ENCODE measurements at regions not wholly inside any gene's neighbourhood (a gene's known extent, or its start where the extent isn't known, plus 50 kb on each side); places are given as distances from the start of the nearest gene placed in this dataset.

DNA sequence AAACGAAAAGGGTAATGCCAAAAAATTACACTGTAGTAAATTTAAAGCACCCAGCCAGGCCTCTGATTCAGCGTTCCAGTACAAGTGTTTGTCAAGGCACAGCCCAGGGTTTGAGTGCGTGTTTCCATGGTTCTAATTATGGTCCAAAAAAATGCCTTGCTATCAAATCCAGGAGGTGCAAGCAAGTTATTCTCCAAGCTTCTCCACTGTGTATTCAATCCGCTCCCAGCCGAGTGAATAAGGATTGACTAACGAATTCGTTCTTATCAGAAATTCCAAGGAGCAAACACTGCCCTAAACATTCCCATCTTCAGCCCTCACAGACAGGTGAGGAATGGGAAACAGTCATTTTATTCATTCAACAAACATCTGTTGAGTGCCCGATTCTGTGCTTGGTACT lies 103.3 kb upstream of the WWC1 start:
- no peak for DNase-seq
- in situ Hi-C loops (cut with HindIII; ENCODE audit: low pct_ligation_motif_present, low pct_unique_long_range_greater_than_20kb, low sequenced_read_pairs), result no loop called here

DNA sequence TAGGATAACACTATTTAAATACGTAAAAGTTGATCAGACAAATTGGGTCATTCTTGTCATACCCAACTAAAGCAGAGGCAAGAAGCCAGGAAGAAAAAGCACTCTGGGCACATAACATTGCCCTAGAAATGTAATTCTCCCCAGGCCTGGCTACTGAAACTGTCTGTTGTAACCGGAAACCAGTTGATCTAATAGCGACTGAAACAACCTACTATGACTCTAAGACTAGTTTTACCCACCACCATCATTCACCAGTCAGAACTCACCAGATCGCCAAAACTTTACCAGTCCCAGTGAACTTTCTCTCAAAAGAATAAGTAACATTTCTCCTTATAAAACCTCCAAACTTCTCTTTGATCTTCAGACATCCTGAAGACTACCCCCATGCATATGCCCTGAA lies 99.3 kb upstream of the WWC1 start:
- in situ Hi-C loops (cut with HindIII; ENCODE audit: low pct_ligation_motif_present, low pct_unique_long_range_greater_than_20kb, low sequenced_read_pairs), result no loop called here

DNA sequence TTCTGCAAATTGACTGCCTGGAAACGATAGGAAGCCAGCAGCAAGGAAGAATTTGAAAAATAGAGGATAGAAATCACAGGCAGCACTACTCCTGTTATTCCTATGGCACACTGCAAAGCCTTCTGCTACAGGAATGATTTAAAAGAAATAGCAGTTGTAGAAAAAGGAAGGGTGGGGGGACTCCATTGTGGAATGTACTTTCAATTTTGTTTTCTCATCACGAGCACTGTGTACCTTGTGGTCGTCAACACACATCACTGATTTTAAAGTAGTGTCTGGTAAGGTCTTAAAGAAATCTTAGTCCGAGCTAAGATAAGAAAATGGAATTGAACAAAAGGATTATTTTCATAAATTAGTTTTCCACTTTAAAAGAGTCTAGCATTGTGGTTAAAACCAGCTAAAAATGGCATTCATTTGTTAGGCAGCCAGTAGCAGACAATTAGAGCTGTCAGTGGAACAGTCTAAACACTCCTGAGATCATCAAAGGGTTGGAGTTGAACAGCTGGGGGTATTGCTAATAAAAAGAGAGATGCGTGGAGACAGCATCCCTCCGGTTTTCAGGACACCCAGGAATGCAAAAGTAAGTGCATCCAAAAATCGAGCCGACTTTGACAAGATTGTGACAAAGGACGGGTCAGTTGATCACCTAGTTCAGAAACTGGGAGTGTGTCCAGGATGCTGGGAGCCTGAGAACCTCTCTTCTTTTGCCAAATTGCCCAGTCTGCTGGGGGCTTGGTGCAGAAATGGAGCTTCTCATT lies 97.8 kb upstream of the WWC1 start:
- in situ Hi-C loops (cut with HindIII; ENCODE audit: low pct_ligation_motif_present, low pct_unique_long_range_greater_than_20kb, low sequenced_read_pairs), result no loop called here
- no peak for DNase-seq

More for the DNA sequence above, 99.3 kb upstream of the WWC1 start:
- DNase-seq, result no peak

DNA sequence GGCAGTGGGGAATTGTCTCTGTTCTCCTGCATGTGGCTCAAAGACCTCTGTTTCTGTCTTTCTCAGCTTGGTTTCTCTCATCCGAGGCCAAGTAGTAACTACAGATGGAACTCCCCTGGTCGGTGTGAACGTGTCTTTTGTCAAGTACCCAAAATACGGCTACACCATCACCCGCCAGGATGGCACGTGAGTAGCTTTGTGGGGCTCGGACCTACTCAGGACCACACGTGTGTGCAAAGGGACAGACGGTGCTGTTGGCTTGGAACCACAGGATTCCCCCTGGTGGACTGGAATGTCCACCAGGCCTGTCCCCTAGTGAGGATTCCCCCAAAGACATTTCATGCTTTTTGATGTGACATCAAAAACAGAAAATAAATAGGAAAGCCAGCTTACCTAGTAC lies 96.3 kb upstream of the WWC1 start:
- in situ Hi-C loops (cut with HindIII; ENCODE audit: low pct_ligation_motif_present, low pct_unique_long_range_greater_than_20kb, low sequenced_read_pairs), result no loop called here
- DNase-seq, result no peak

GRCh38 chr5:168198359-168198758 lies 93.1 kb upstream of the WWC1 start:
- in situ Hi-C loops (cut with HindIII; ENCODE audit: low pct_ligation_motif_present, low pct_unique_long_range_greater_than_20kb, low sequenced_read_pairs), result no loop called here
- no peak for DNase-seq

- in situ Hi-C loops (cut with HindIII; ENCODE audit: low pct_ligation_motif_present, low pct_unique_long_range_greater_than_20kb, low sequenced_read_pairs), result no loop called here
Measured at GRCh38 chr5:168202996-168203395, 88.4 kb upstream of the WWC1 start.

GRCh38 chr5:168204165-168204564 lies 87.3 kb upstream of the WWC1 start:
- DNase-seq, result no peak
- in situ Hi-C loops (cut with HindIII; ENCODE audit: low pct_ligation_motif_present, low pct_unique_long_range_greater_than_20kb, low sequenced_read_pairs), result no loop called here

More at GRCh38 chr5:168202996-168203395, 88.4 kb upstream of the WWC1 start:
- no peak for DNase-seq

DNA sequence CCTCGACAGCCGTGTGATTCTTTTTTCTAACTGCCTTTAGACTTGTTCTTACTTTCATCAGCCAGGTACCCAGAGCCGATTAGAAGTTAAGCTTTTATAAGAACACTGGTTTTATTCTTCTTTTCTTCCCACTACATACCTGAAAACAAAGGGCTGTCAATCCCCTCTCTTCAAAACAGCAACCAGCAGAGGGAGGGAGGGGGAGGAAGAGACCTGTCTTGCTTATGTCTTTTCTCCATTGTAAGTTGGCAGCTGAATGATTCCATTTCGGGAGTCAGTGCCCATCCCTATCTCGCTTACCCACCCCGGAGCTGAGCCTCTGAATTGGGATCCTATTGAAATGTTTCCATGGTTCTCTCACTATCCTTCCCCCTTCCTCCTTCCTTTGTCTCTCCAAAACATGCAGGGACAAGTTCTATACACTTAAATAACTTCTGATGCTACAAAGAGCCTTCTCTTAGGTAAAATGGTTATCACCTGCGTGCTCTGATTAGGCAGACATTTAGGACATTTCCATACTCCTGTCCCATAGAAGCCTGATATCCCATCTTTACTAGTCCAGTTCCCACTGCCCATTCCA lies 83.9 kb upstream of the WWC1 start:
- DNase-seq, result no peak
- in situ Hi-C loops (cut with HindIII; ENCODE audit: low pct_ligation_motif_present, low pct_unique_long_range_greater_than_20kb, low sequenced_read_pairs), result no loop called here

DNA sequence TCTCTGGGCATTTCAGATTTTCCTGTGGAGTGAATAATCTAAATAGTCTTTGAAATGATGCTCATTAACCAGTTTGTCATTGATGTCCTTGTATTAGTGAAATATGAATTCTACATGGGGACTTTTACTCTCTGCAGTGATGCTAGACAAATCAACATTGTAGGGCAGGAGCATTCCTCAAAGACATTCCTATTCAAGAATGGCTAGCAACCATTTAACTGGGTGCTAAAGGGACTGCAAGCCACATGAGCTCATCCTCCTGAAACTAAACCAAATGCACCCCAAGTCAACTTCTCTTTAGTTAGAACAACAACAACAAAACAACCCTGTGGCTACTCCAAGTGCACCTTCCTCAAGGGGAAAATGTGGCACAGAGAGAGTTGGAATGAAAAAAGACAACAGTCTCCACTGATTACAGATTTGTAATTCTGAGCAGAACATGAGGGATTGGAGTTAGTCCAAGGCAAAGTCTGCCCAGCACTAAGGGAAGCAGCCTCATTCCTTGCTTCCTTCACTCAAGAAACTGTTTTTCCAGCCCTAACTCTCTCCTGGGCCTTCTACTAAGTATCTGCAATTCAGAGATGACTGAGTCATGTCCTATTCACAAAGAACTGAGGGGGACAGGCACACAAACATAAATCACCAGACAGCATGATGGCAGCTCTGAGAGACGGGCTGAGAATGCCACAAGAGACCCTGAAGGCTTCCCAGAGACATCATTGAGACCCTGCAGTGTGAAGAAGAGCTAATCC lies 82.0 kb upstream of the WWC1 start:
- DNase-seq, result no peak
- in situ Hi-C loops (cut with HindIII; ENCODE audit: low pct_ligation_motif_present, low pct_unique_long_range_greater_than_20kb, low sequenced_read_pairs), result no loop called here

- no peak for DNase-seq
- in situ Hi-C loops (cut with HindIII; ENCODE audit: low pct_ligation_motif_present, low pct_unique_long_range_greater_than_20kb, low sequenced_read_pairs), result no loop called here
Measured at GRCh38 chr5:168209997-168210396, 81.4 kb upstream of the WWC1 start.

- DNase-seq, result no peak
- in situ Hi-C loops (cut with HindIII; ENCODE audit: low pct_ligation_motif_present, low pct_unique_long_range_greater_than_20kb, low sequenced_read_pairs), result no loop called here
Measured at GRCh38 chr5:168211245-168211644, 80.2 kb upstream of the WWC1 start.

- no peak for DNase-seq
- in situ Hi-C loops (cut with HindIII; ENCODE audit: low pct_ligation_motif_present, low pct_unique_long_range_greater_than_20kb, low sequenced_read_pairs), result no loop called here
Measured at GRCh38 chr5:168211936-168212335, 79.5 kb upstream of the WWC1 start.

DNA sequence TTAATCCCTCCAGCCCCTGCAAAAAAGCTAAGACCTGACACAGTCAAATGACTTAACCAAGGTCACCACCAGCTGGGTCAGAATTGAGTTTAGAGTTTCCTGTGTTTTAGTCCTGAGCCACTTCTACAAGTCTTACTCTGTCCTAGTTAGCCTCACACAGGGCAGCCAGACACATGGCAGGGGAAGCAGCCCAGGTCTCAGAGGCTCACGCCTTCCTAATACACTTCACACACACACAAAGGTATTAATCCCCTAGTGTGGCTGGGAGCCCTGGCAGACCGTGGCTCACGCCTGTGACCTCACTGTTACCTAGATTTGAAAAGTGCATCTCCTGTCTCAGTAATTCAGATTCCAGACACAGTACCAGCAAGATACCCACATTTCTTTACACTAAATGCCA lies 77.4 kb upstream of the WWC1 start:
- DNase-seq, result no peak
- in situ Hi-C loops (cut with HindIII; ENCODE audit: low pct_ligation_motif_present, low pct_unique_long_range_greater_than_20kb, low sequenced_read_pairs), result no loop called here

- in situ Hi-C loops (cut with HindIII; ENCODE audit: low pct_ligation_motif_present, low pct_unique_long_range_greater_than_20kb, low sequenced_read_pairs), result no loop called here
- DNase-seq, result no peak
Measured at GRCh38 chr5:168214886-168215285, 76.6 kb upstream of the WWC1 start.

DNA sequence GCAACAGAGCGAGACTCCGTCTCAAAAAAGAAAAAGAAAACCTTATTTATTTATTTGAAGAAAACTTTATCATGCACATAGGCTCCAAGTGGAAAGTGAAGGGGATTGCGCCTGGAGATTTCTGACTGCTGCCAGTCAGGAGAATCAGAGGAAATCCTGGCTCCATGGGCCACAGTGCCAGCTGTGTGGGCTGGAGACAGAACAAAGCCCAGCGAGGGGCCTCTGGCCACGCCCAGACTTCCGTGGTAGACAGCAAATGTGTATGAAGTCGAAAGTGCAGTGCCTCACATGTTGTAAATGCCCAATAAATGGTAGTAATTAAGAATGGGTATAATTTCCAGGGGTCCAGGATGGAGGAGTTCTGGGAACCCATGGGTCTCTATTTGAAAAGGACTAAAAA lies 75.8 kb upstream of the WWC1 start:
- in situ Hi-C loops (cut with HindIII; ENCODE audit: low pct_ligation_motif_present, low pct_unique_long_range_greater_than_20kb, low sequenced_read_pairs), result no loop called here
- DNase-seq, result no peak

GRCh38 chr5:168216989-168217388 lies 74.5 kb upstream of the WWC1 start:
- in situ Hi-C loops (cut with HindIII; ENCODE audit: low pct_ligation_motif_present, low pct_unique_long_range_greater_than_20kb, low sequenced_read_pairs), result no loop called here
- DNase-seq, result no peak

GRCh38 chr5:168217497-168217896 lies 73.9 kb upstream of the WWC1 start:
- DNase-seq, result no peak
- in situ Hi-C loops (cut with HindIII; ENCODE audit: low pct_ligation_motif_present, low pct_unique_long_range_greater_than_20kb, low sequenced_read_pairs), result no loop called here

DNA sequence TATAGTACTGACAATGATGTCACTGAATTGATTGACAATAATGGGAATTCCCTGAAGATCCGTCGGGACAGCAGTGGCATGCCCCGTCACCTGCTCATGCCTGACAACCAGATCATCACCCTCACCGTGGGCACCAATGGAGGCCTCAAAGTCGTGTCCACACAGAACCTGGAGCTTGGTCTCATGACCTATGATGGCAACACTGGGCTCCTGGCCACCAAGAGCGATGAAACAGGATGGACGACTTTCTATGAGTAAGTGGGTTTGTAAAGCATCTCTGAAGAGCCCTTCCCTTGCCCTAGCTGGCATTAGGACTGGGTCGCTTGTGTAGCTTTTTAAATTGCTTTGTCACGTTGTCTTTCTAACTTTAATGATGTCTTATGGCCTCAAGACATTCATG lies 72.7 kb upstream of the WWC1 start:
- DNase-seq, result no peak
- in situ Hi-C loops (cut with HindIII; ENCODE audit: low pct_ligation_motif_present, low pct_unique_long_range_greater_than_20kb, low sequenced_read_pairs), result no loop called here

GRCh38 chr5:168219515-168220410 lies 71.7 kb upstream of the WWC1 start:
- DNase-seq, result peak; percentile 70
- in situ Hi-C loops (cut with HindIII; ENCODE audit: low pct_ligation_motif_present, low pct_unique_long_range_greater_than_20kb, low sequenced_read_pairs), result no loop called here
